ENCODE measurements at regions not wholly inside any gene's neighbourhood (a gene's known extent, or its start where the extent isn't known, plus 50 kb on each side); places are given as distances from the start of the nearest gene placed in this dataset.

GRCh38 chr1:5649166-5649551 is 343.1 kb downstream of the NPHP4 start:
- intact Hi-C loops (cut with micrococcal nuclease; ENCODE audit: unreplicated experiment) (no loop called here), in situ Hi-C loops (cut with MboI) (no loop called here)
- no peak for FAIRE-seq
- ChIA-PET POLR2A (no interaction called here), SMC1A (ENCODE audit: uncharacterized antibody, unreplicated experiment) (no interaction called here), CTCF (no interaction called here), RAD21 (ENCODE audit: unreplicated experiment) (no interaction called here)
- Histone ChIP-seq H3K27ac (ENCODE audit: control insufficient read depth, insufficient read depth) (no peak overlapping the region), H3K4me1 (ENCODE audit: control insufficient read depth, insufficient read depth, low read length) (no peaks in the 10 kb centered on the region), H3K36me3 (ENCODE audit: control insufficient read depth in 2 of 2, insufficient read depth in 2 of 2, low read length in 1 of 2) (no peaks in the 10 kb centered on the region), H3K9me3 (replicated peaks; ENCODE audit: control insufficient read depth, insufficient read depth, low read length) (no peaks in the 10 kb centered on the region; the same call in 2 of the 3 replicates), H4K20me1 (ENCODE audit: control insufficient read depth, insufficient read depth) (no peaks in the 10 kb centered on the region), H3K4me3 (no peak overlapping the region), H3K9ac (ENCODE audit: control insufficient read depth, insufficient read depth, low read length) (no peak overlapping the region), H3K4me2 (ENCODE audit: control insufficient read depth, insufficient read depth) (no peak overlapping the region), H3K79me2 (ENCODE audit: control insufficient read depth, insufficient read depth, low read length) (no peaks in the 10 kb centered on the region), H2AFZ (ENCODE audit: control insufficient read depth, low read depth, low read length) (no peak overlapping the region), H3K27me3 (replicated peaks in 1 of 2; ENCODE audit: control insufficient read depth in 2 of 2, insufficient read depth in 2 of 2, low read length in 1 of 2) (no peaks in the 10 kb centered on the region)
- no peak for TF ChIP-seq ZNF622 (IDR thresholded peaks at IDR 0.05)
- no peak for TF ChIP-seq RAD51 (IDR thresholded peaks at IDR 0.05)
- no peak for TF ChIP-seq NFXL1 (IDR thresholded peaks at IDR 0.05; ENCODE audit: borderline replicate concordance)
- no peak for TF ChIP-seq ASH2L (IDR thresholded peaks at IDR 0.05; ENCODE audit: borderline replicate concordance, low read depth)
- TF ChIP-seq CBX3 (IDR thresholded peaks at IDR 0.05; ENCODE audit: borderline replicate concordance, low read depth): no peak
- no peak for TF ChIP-seq RFX5 (IDR thresholded peaks at IDR 0.05; ENCODE audit: low read depth, low read length)
- TF ChIP-seq ZNF24 (IDR thresholded peaks at IDR 0.05): no peak
- TF ChIP-seq BRCA1 (IDR thresholded peaks at IDR 0.05; ENCODE audit: low read depth, low read length): no peak
- no peak for TF ChIP-seq MTA3 (IDR thresholded peaks at IDR 0.05; ENCODE audit: borderline replicate concordance, low read length)
- TF ChIP-seq SMAD1 (IDR thresholded peaks at IDR 0.05; ENCODE audit: low read depth, partially characterized antibody): no peak
- no peak for TF ChIP-seq CREB1 (IDR thresholded peaks at IDR 0.05; ENCODE audit: low read depth)
- no peak for TF ChIP-seq ATF2 (IDR thresholded peaks at IDR 0.05; ENCODE audit: low read length)
- no peak for TF ChIP-seq E4F1 (IDR thresholded peaks at IDR 0.05; ENCODE audit: borderline replicate concordance, partially characterized antibody)
- no peak for ATAC-seq
- DNase-seq (ENCODE audit: low read depth, low spot score): no peak
- 0% methylated on average over 4 of the region's 4 CpGs for WGBS (ENCODE audit: insufficient coverage, insufficient replicate concordance, low lambda C conversion rate, missing lambda C conversion rate)
- no TSS peak for BruUV-seq (replicated peaks)
